ENCODE measurements at regions not wholly inside any gene's neighbourhood (a gene's known extent, or its start where the extent isn't known, plus 50 kb on each side); places are given as distances from the start of the nearest gene placed in this dataset.

DNA sequence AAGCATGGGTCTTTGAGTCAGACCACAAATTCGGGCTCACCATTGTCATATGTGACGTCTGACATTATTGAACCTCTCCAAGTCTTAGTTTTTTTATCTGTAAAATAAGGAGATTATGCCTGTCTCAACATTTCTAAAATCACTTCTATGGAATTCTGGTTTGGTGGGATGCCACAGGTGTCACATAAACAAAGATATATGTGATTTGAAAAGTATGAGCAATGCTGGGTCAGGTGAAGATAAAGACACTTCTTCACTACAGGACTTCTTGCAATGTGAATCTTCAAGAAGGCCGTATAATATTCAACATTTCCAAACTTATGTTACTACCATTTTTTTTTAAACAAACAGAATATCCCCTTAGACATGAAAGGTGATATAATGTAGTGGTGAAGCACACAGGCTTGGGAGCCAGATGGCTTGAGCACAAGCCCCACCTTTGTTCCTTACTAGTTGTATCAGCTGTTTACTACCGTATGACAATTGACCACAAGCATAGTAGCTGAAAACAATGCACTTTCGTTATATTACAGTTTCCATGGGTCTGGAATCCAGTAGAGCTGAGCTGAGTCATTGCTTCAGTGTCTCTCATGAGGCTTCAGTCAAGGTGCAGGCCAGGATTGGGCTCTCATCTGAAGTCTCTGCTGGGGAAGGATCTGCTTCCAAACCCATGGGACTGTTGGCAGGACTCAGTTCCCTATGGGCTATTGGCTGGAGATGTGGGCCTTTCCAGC is 87.7 kb downstream of the UTP18 start:
- Histone ChIP-seq H3K4me1 (replicated peaks; ENCODE audit: insufficient read depth) (no peaks in the 10 kb centered on the region), H4K20me1 (ENCODE audit: insufficient read depth) (no peaks in the 10 kb centered on the region), H3K4me2 (no peak overlapping the region), H3K79me2 (ENCODE audit: low read depth) (no peaks in the 10 kb centered on the region), H3K9me2 (ENCODE audit: insufficient read depth) (no peaks in the 10 kb centered on the region), H3K27ac (no peak overlapping the region), H3K9me3 (ENCODE audit: insufficient read depth, low read depth) (no peaks in the 10 kb centered on the region), H3F3A (ENCODE audit: insufficient read depth, low read depth) (no peaks in the 10 kb centered on the region), H3K27me3 (ENCODE audit: insufficient read depth, low read depth) (peaks cover 96% of the 10 kb centered on the region), H2AFZ (no peak overlapping the region), H3K4me3 (no peak overlapping the region), H3K36me3 (ENCODE audit: low read depth) (no peaks in the 10 kb centered on the region)
- no peak for DNase-seq
- CTCF ChIA-PET: no interaction called here
- no peak for TF ChIP-seq EZH2 (IDR thresholded peaks at IDR 0.05; ENCODE audit: low read depth)
- intact Hi-C loops (cut with micrococcal nuclease; ENCODE audit: unreplicated experiment): no loop called here
- BruUV-seq (replicated peaks): no TSS peak
- POLR2A ChIA-PET (ENCODE audit: unreplicated experiment): no interaction called here

DNA sequence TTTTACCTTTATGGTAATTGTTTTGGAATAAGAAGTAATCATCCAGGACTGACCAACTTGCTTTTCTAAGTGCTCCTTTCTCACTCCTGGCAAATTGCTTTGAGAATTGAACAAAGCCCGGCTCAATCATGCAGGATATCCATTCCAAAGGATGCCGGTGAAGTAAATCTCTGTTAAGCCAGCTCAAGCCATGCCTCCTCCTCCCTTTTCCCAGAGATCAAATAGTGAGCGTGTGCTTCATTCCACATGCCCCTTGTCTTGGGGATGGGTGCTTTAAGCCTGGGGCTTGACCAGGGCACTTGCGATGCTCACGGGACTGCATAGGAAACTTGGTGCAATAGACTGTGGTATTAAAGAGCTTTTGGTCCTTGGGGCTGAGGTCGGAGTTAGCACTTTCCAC is 90.7 kb downstream of the UTP18 start:
- CTCF ChIA-PET: no interaction called here
- no peaks in the 10 kb centered on the region for H3K9me3 ChIP-seq (ENCODE audit: insufficient read depth, low read depth)
- no peak overlapping the region for H3K4me3 ChIP-seq
- no peak overlapping the region for H2AFZ ChIP-seq
- TF ChIP-seq EZH2 (IDR thresholded peaks at IDR 0.05; ENCODE audit: low read depth): no peak
- TF ChIP-seq, protein P1, sequence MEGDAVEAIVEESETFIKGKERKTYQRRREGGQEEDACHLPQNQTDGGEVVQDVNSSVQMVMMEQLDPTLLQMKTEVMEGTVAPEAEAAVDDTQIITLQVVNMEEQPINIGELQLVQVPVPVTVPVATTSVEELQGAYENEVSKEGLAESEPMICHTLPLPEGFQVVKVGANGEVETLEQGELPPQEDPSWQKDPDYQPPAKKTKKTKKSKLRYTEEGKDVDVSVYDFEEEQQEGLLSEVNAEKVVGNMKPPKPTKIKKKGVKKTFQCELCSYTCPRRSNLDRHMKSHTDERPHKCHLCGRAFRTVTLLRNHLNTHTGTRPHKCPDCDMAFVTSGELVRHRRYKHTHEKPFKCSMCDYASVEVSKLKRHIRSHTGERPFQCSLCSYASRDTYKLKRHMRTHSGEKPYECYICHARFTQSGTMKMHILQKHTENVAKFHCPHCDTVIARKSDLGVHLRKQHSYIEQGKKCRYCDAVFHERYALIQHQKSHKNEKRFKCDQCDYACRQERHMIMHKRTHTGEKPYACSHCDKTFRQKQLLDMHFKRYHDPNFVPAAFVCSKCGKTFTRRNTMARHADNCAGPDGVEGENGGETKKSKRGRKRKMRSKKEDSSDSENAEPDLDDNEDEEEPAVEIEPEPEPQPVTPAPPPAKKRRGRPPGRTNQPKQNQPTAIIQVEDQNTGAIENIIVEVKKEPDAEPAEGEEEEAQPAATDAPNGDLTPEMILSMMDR (conservative IDR thresholded peaks at IDR 0.05): no peak
- intact Hi-C loops (cut with micrococcal nuclease; ENCODE audit: unreplicated experiment): no loop called here
- no peaks in the 10 kb centered on the region for H4K20me1 ChIP-seq (ENCODE audit: insufficient read depth)
- POLR2A ChIA-PET (ENCODE audit: unreplicated experiment): no interaction called here
- H3K4me1 ChIP-seq (replicated peaks; ENCODE audit: insufficient read depth): no peaks in the 10 kb centered on the region
- no peaks in the 10 kb centered on the region for H3K79me2 ChIP-seq (ENCODE audit: low read depth)
- no peaks in the 10 kb centered on the region for H3K36me3 ChIP-seq (ENCODE audit: low read depth)
- no peaks in the 10 kb centered on the region for H3K9me2 ChIP-seq (ENCODE audit: insufficient read depth)
- no TSS peak for BruUV-seq (replicated peaks)
- H3K4me2 ChIP-seq: no peak overlapping the region
- H3F3A ChIP-seq (ENCODE audit: insufficient read depth, low read depth): no peaks in the 10 kb centered on the region
- DNase-seq: no peak
- no peak overlapping the region for H3K27ac ChIP-seq
- peaks cover 99% of the 10 kb centered on the region for H3K27me3 ChIP-seq (ENCODE audit: insufficient read depth, low read depth)

DNA sequence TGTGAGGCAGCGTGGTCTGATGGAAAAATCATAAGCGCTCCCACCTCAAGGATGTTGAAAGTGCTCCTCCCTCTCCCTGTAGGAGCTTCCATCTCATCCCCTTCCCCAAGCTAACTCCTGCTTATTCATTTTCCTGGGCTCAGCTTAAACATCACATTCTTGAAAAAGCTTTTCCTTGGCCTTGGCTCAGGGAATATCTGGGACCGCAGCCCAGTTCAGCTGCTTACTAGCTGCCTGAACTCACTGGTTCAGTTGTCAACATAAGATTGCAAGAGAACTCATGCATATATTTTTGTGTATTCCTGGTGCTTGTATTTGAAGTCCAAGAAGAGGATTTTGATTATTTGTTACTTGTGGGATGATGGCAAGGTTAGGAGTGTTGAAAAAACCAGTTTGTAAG is 91.5 kb downstream of the UTP18 start:
- intact Hi-C loops (cut with micrococcal nuclease; ENCODE audit: unreplicated experiment): no loop called here

More for the DNA sequence above, 91.5 kb downstream of the UTP18 start:
- no TSS peak for BruUV-seq (replicated peaks)
- Histone ChIP-seq H3K79me2 (ENCODE audit: low read depth) (no peaks in the 10 kb centered on the region), H3K4me2 (no peak overlapping the region), H3K36me3 (ENCODE audit: low read depth) (no peaks in the 10 kb centered on the region), H3K9me3 (ENCODE audit: insufficient read depth, low read depth) (no peaks in the 10 kb centered on the region), H3F3A (ENCODE audit: insufficient read depth, low read depth) (no peaks in the 10 kb centered on the region), H3K9me2 (ENCODE audit: insufficient read depth) (no peaks in the 10 kb centered on the region), H2AFZ (no peak overlapping the region), H3K4me3 (no peak overlapping the region), H4K20me1 (ENCODE audit: insufficient read depth) (no peaks in the 10 kb centered on the region), H3K27ac (no peak overlapping the region), H3K27me3 (ENCODE audit: insufficient read depth, low read depth) (peaks cover 99% of the 10 kb centered on the region), H3K4me1 (replicated peaks; ENCODE audit: insufficient read depth) (no peaks in the 10 kb centered on the region)
- ChIA-PET POLR2A (ENCODE audit: unreplicated experiment) (no interaction called here), CTCF (no interaction called here)
- TF ChIP-seq EZH2 (IDR thresholded peaks at IDR 0.05; ENCODE audit: low read depth): no peak
- TF ChIP-seq, protein P1 (conservative IDR thresholded peaks at IDR 0.05): no peak
- no peak for DNase-seq
